ENCODE measurements at regions not wholly inside any gene's neighbourhood (a gene's known extent, or its start where the extent isn't known, plus 50 kb on each side); places are given as distances from the start of the nearest gene placed in this dataset.

GRCh38 chr10:29688230-29688661 lies 53.5 kb upstream of the SVIL start:
- TF ChIP-seq CTCF (IDR thresholded peaks at IDR 0.05; ENCODE audit: borderline replicate concordance, extremely low read depth, low read length, poor library complexity, severe bottlenecking) (no peak), EZH2 (IDR thresholded peaks at IDR 0.05; ENCODE audit: borderline replicate concordance, low read depth, low read length, severe bottlenecking) (no peak)

Measured in DND-41 (cell line).